GM19239 (cell line): ENCODE measurements at regions not wholly inside any gene's neighbourhood (a gene's known extent, or its start where the extent isn't known, plus 50 kb on each side); places are given as distances from the start of the nearest gene placed in this dataset.

Experiments used
- DNase-seq: peaks from one replicate; pipeline ENCODE4 v3.0.0; 2011; ENCODE audit warnings: low spot score; ENCODE audit not compliant: insufficient read length
- FAIRE-seq: peaks from 2 replicates; lab custom pipeline; 2011; peaks lifted over from hg19 to GRCh38; lab: Jason Lieb, UNC

DNA sequence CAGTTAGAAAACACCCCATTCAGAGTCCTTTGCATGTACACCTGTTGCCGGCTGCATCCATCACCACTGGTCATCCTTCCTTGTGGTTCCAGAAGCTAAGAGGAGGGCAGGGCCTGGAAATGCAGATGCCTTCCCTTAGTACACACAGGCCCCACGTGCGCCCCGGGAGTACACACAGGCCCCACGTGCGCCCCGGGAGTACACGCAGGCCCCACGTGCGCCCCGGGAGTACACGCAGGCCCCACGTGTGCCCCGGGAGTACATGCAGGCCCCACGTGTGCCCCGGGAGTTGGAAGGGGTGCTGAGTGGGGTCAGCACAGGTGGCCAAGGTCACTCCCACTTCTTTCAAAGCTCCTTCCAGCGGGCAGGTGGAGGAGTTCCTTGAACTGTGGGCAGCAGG lies 1141.9 kb downstream of the BRD1 start:
- no peak for FAIRE-seq
- DNase-seq: no peak

DNA sequence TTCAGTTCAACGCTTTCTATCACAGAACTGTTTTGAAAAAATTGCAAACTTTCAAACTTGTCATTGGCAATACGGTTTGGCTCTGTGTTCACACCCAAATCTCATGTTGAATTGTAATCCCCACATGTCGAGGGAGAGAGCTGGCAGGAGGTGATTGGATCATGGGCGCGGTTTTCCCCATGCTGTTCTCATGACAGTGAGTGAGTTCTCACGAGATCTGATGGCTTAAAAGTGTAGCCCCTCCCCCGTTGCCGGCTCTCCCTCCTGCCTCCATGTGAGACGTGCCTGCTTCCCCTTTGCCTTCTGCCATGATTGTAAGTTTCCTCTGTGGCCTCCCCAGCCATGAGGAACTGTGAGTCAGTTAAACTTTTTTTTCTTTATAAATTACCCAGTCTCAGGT lies 1144.0 kb downstream of the BRD1 start:
- FAIRE-seq: no peak
- DNase-seq: no peak

DNA sequence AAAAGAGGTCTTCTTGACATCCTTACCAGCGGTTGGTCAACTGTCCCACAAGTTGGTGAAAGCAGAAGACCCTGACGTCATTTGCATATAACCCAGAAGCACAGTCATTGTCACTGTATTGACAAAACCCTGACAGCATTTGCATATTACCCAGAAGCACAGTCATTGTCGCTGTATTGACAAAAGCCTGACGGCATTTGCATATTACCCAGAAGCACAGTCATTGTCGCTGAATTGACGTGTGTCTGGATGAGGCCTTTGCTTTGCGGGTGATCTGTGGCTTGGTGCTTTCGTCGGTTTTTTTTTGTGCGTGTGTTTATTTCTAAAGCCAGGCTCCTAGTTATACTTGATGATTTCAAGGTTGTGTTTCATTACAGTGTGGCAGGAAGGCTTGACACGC lies 1145.2 kb downstream of the BRD1 start:
- FAIRE-seq: no peak

DNA sequence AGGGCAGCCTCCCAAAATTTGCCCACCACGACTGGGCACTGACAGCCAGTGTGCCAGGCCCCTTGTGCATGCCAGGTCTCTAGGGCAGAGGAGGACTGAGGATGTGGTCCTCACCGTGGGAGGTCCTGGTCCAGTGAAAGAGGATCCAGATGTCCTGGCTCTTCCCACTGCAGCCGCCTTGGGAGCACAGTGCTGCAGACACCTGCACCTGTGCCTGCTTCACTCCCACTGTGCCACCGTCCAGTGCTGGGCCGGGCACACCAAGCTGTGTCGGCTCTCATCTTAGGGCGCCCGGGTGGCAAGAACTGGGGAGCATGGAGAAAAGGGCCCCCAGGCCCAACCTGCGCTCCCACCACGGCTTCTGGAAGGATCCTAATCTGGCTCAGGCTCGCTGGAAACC lies 1147.1 kb downstream of the BRD1 start:
- FAIRE-seq (no peak), DNase-seq (no peak)

More for the DNA sequence above, 1145.2 kb downstream of the BRD1 start:
- DNase-seq: no peak

DNA sequence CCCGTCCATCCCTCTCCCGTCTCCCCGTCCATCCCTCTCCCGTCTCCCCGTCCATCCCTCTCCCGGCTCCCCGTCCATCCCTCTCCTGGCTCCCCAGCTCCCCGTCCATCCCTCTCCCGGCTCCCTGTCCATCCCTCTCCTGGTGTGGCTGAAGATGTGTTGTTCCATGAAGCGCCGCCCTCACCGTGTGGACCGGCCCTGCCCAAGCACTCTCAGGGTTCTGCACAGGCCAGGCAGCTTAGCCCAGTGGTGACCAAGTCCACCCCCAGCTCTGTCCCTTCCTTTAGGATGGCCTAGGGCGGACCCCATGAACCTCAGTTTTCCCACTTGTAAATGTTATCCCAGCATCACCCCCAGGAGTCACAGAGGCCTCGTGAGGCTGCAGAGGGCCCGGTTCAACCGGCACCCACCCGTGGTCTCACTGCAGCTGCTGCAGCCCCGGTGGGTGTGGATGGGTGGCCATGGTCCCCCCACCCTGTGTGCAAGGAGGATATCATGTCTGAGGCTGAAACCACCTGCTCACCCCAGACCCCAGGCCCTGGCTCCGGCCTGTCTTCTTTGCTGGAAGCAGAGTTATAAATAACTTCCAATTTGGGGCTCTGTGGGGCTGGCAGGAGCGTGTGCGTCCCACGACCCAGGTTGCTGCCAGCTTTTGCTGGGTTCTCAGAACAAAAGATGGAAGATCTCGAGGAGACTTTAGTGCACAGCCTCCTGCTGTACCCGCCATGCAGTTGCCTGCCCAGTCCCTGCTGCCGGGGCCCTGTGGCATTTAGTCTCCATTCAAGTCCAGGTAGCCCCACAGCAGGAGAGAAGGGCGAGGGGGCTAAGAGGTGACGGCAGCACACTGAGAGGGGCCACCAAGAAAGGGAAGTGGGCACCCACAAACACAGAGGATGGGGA lies 1147.8 kb downstream of the BRD1 start:
- FAIRE-seq: no peak
- no peak for DNase-seq

DNA sequence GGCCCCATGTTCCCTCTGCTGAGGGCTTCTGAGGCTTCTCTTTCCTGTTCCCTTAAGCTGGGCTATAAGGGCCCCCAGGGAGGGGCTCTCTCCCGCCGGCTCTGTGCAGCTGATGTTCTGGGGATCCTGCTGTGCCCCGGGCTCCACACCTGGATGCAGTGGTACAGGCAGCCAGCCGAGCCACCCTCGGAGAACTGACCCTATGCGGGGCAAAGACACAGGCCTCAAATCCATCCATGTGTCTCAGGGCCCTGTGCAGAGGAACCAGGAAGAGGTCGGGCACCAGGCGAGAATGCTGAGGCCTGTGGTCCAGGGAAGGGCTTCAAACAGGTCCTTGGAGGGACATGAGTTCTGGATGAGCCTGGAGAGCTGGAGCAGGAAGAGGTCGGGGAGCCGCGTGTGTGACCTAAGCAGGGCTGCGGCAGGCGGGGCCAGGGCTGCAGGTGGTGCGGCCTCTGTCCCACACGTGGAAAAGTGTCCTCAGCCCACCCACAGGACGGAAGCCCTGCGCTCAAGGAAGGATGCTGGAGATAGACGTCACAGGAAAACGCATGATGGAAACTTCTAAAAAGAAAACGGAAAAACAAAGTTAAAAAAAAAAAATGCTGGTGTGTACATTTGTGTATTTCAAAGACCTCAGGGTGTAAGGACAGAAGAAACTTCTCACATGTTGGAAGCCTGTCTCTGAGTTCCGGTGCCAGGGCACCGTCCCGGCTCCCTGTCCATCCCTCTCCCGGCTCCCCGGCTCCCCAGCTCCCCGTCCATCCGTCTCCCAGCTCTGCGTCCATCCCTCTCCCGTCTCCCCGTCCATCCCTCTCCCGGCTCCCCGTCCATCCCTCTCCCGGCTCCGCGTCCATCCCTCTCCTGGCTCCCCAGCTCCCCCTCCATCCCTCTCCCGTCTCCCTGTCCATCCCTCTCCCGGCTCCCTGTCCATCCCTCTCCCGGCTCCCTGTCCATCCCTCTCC lies 1149.2 kb downstream of the BRD1 start:
- no peak for FAIRE-seq
- no peak for DNase-seq

DNA sequence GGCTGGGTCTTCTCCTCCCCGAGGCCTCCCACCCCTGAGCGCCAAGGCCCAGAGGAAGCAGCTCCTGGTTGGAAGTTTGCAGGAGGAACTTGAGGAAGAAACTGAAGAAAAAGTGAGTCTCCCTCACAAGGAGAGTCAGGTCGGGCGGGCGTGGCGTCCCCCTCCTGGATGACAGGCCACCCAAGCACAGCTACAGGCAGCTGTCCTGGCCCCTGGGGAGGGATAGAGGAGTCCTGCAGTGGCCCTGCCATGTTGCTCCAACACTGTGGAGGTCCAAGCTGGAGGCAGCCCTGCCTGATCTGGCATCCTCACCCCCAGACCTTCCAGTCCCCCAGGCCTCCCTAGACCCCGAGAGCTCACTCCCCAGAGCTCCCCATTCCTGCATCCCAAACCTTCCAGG lies 1150.1 kb downstream of the BRD1 start:
- DNase-seq (no peak), FAIRE-seq (no peak)

DNA sequence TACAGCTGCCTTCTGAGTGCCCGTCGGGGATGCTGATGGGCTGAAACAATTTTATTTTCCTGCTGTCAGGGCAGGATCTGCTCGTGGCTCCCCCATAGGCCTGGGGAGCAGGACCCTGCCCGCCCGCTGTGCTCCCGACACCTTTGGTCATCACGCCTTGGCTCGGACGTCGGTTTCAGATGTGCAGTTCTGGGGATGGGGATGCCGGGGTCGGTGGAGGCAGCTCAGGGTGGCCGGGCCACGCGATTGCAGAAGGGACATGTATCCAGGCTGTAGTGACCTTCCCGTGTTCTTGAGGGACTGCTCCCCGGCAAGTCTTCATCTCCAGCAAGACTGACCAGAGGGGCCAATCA lies 1150.5 kb downstream of the BRD1 start:
- FAIRE-seq (no peak), DNase-seq (no peak)

DNA sequence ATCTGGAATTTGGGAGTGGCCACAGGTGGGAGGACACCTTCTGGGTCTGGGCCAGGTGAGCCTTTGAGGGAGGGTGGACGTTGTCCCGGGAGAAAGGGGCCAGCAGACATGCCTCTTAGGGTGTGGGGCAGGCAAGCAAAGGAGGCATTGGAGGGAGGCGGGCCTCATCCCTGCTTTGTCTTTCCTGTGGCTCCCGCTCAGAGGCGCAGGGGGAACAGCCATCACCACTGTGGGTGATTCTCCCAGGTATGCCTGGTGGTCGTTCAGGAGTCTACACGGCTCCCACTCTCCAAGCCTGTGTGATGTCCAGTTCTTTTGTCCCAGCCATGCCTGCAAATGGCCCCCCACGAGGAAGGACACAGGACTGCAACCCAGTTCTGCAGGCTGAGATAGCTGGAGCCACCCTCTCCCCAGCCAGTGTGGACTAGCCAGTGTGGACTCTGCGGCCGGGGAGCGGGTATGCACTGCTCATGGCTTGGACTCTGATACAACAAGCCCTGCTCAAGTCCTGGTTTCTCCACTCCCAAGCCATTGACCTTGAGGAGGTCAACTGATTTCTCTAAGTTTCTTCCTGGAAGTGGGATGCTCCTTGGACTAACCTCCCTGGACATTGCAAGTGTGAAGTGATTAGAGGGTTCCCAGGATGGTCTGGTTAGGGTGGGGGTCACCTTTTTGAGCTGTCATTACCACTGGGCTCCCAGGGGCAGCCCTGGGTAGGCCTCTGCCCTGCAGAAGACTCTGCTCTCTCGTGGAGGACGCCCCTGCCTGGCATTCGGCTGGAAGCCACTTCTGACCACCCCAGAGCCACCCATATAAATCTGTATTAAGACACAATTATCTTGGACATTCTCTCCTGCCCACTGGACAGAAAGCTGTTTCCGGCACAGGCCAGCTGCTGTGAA lies 1151.2 kb downstream of the BRD1 start:
- DNase-seq: no peak
- FAIRE-seq: no peak

DNA sequence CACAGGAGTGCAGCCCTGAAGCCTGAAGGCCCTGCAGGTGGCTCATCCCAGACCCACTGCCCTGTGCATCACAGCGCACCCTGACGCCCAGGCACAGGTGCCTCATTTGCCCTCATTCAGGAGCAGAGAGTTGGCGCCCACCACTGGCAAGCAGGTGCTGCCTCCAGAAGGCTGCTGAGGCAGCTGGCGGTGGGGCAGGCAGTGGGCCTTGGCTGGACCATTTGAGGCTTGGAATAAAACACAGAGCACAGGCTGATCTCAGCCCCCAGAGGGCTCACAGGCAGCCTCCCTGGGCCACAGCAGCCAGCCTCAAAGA lies 1151.9 kb downstream of the BRD1 start:
- FAIRE-seq (no peak), DNase-seq (no peak)

DNA sequence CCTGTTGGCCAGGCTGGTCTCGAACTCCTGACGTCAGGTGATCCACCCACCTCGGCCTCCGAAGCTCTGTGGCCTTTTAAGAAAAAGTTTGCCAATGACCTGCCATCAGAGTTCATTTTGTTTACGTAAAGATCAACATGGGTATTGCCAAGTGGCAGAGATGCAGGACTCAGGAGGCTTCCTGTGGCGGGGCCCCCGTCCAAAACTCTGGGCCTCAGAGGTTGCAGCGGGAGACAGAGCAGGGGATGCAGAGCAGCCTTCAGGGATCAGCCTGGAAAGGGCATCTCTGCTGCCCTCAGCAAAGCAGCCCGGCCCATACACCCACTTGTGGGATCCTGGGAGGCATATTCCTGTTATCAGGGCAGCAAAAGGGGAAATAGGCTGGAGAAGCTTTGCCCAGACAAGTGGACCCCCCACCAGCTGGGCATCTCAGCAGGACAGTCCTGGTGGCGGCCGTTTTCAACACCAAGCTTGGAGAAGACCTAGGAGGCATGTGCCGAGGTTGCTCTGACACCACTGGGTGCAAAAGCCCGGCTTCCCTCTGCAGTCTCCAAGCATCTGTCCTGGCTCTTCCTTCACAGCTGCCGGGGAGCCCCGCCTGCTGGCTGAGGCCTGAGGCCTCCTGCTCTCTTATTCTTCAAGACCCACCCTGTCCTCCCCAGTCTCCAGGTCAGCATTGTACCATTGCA lies 1152.4 kb downstream of the BRD1 start:
- DNase-seq (no peak), FAIRE-seq (no peak)

DNA sequence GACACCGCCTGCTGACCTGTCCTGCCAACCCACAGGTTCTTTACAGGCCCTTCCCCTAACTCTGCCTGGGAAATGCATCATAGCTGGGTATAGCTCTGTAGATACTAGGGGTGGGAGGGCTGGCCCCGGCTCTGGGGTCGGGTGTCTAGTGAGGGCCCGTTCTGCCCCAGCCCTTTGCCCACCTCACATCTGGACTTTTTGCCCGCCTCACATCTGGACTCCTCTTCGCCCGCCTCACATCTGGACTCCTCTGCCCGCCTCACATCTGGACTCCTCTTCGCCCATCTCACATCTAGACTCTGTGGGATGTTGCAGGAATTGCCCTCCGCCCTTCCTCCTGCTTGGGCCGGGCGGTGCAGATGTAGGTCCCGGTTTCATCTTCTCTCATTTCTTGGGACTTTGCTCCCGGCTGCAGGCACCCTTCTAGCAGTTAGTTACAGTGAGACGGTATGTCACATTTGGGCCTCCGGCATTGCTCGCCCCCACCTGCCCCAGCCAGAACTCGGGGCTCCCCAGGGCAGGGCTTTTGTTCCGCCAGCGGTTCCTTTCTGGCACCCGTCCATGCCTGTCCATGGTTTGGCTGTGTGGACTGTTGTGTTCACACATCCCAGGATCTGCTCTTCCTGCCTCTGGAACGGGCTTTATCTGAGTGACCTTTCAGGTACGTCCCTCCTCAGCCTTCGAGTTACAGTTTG lies 1153.7 kb downstream of the BRD1 start:
- no peak for DNase-seq
- no peak for FAIRE-seq

DNA sequence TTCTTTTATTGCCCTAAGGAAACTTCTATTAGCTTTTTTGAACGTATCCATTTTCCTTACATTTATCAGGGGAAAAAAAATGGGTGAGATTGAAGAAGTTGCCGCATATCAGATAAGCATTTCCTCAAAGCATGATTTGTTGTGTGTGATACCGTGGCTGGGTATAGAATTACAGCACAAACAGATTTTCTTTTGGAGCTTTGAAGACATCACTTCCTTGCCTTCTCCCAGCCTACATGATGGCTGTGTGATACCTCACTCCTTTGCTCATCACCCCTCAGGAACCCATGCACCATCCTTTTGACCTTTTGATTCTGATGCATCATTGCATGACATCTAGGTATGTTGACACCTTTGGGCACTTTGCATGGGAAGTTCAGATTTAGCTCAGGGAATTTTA lies 1155.3 kb downstream of the BRD1 start:
- no peak for DNase-seq
- FAIRE-seq: no peak

DNA sequence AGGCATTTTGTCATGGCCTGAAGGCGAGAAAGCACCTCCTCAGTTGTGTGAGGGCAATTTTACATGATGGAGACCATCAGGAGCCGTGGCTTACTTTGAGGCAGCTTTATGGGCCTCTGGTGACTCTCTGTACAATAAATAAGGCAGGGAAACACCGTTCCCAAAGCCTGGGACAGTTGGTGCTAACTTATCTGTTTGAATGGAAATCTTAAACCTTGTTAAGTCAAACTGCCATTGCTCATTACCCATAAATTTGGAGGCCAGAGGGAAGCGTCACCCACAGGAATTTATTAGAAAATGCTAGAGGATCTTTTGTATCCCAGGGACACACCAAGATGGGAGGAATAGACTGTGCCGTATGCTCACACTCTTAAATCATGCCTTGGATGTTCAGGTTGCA lies 1156.9 kb downstream of the BRD1 start:
- FAIRE-seq: no peak
- DNase-seq: no peak

DNA sequence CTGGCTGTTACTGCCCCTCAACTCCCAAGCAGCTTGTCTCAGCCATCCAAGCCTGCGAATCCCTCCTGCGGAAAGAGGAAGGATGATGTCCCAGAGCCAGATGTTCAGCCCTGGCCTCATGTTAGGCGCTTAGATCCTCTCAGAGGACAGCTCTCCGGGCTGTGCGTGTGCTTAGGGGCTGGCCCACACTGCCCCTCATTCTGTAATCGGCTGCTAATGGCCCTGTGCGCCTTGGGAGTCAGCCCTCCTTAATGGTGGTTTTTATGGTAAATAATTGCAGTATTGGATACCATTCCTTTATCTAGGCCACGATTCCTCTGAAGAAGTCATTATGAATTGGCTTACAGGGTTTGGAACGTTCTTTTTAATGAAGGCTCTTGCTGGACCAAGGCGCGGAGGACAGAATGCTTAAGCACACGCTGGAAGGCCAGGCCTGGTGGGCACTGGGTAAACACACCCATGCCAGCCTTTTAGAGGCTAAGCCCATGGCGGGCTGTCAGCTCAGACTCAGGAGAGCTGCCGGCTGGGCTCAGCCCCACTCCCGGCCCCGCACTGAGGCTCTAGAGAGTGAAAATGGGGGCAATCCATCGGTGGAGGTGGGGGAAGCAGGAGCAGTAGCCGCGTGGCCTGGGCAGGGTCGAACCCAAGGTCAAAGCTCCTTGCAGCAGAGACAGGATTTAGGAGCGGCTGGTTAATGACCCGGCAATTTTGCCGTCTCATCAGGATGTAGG lies 1157.5 kb downstream of the BRD1 start:
- FAIRE-seq (no peak), DNase-seq (no peak)

DNA sequence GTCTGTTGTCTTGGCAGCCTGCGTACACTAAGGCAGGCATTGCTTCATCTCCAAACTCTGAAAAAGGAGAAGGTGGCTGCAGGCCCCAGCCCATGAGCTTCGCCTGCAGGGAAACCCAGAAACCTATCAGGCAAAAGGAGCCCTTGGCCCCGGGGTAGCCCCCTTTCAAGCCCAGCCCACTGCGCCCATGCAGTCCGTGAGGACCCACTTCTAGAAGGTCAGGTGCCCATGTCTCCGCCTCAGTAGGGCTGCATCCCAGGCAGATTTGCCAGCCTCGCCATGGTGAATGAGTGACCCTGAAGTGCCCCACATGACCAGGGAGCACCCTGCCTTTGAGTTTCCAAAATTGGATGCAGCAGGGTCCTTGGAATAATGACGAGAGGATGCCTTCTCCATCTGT lies 1158.4 kb downstream of the BRD1 start:
- FAIRE-seq (no peak), DNase-seq (no peak)

DNA sequence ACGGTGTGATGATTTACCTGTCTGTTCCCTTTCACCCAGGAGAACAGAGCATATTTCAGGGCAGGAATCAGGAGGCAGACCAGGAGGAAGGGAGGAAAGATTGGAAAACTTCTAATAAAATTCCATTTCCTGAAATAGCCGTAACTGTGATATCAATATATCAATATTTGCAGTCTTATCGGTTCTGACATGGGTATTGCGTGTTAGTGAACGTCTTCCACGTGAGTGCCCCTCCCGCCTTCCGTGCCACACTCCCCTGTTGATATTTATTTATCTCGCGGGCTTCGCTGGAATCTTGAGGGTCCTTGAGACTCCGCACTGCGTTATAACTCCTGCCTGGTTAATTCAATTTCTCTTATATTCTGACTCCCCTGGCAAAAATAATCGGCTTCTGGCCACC lies 1160.4 kb downstream of the BRD1 start:
- no peak for FAIRE-seq
- DNase-seq: no peak

DNA sequence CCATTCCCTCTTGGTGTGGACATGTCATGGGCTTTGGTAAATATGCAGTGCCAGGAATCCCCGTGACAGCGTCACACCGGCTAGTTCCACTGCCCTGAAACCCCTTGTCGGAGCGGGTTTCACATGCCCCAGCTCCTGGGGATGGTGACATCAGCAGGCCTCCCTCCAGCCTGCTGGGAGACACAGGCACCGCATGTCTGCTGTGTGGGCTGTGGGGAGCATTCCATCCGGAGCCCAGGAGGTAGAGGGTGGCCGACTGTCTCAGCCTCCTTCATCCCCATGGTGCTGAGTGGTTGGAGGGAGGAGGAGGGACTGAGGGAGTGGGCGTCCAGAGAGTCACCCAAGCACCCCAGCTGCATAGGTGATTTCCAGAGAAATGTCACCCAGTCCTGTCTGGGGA lies 1161.1 kb downstream of the BRD1 start:
- FAIRE-seq (no peak), DNase-seq (no peak)
